H1 (cell line): ENCODE measurements at regions not wholly inside any gene's neighbourhood (a gene's known extent, or its start where the extent isn't known, plus 50 kb on each side); places are given as distances from the start of the nearest gene placed in this dataset.

Experiments
- CTCF ChIA-PET: fragments of 300-600 bp; sonication (Branson Sonifier 250); formaldehyde crosslinking; loops from one replicate; lab custom pipeline; 2021; ENCODE audit not compliant: partially characterized antibody; lab: Charles Lee
- POLR2A ChIA-PET: fragments of 300-600 bp; sonication (Branson Sonifier 250); formaldehyde crosslinking; loops from one replicate; lab custom pipeline; 2021; ENCODE audit warnings: inconsistent platforms; ENCODE audit not compliant: partially characterized antibody; lab: Charles Lee
- DNase-seq, 2 experiments: peaks; one replicate each; pipeline versions ENCODE4 v3.0.0 to v3.0.0-alpha.2; 2010 to 2022; ENCODE audit warnings: low spot score in 2 of 2, low read depth in 1 of 2, mixed read lengths in 1 of 2
- FAIRE-seq: peaks from 2 replicates; lab custom pipeline; 2011; peaks lifted over from hg19 to GRCh38; lab: Jason Lieb, UNC
- H2AFZ ChIP-seq: 2 replicates; pipeline ENCODE4 v1.8.1; 2012; ENCODE audit warnings: low read length, inconsistent platforms
- H2AK5ac ChIP-seq: 2 replicates; pipeline ENCODE4 v1.6.1; 2013; ENCODE audit warnings: low read depth, low read length
- H2BK120ac ChIP-seq: replicated peaks from 2 replicates; pipeline ENCODE3; 2013; ENCODE audit warnings: low read depth, low read length, inconsistent platforms
- H2BK12ac ChIP-seq: 2 replicates; pipeline ENCODE4 v1.6.1; 2013; ENCODE audit warnings: low read depth, low read length
- H2BK15ac ChIP-seq: 2 replicates; pipeline ENCODE4 v1.6.1; 2013; ENCODE audit warnings: low read length
- H2BK20ac ChIP-seq: 2 replicates; pipeline ENCODE4 v1.6.1; 2013; ENCODE audit warnings: low read length
- H2BK5ac ChIP-seq: 2 replicates; pipeline ENCODE4 v1.6.1; 2013; ENCODE audit warnings: low read depth, low read length
- H3K14ac ChIP-seq: 2 replicates; pipeline ENCODE4 v1.6.1; 2013; ENCODE audit warnings: inconsistent platforms; ENCODE audit not compliant: insufficient read length
- H3K18ac ChIP-seq: 2 replicates; pipeline ENCODE4 v1.6.1; 2013; ENCODE audit warnings: low read length; ENCODE audit errors: extremely low read depth
- H3K23ac ChIP-seq: 2 replicates; pipeline ENCODE4 v1.6.1; 2013; ENCODE audit warnings: inconsistent platforms; ENCODE audit not compliant: insufficient read length
- H3K23me2 ChIP-seq: 2 replicates; pipeline ENCODE4 v1.6.1; 2013; ENCODE audit warnings: low read depth, low read length
- H3K27ac ChIP-seq: 2 replicates; pipeline ENCODE4 v1.6.1; 2011; ENCODE audit warnings: low read depth, low read length, inconsistent platforms
- H3K27me3 ChIP-seq, 4 experiments: replicated peaks in 1 of 4; 1 replicate in 1 of 4; 2 replicates in 3 of 4; pipeline versions ENCODE4 v1.6.1 to v1.8.1; 2011 to 2013; ENCODE audit warnings: low read length in 3 of 4, mild to moderate bottlenecking in 3 of 4, inconsistent platforms in 2 of 4, mixed read lengths in 2 of 4, moderate library complexity in 1 of 4; ENCODE audit not compliant: control insufficient read depth in 3 of 4, insufficient read depth in 3 of 4; ENCODE audit errors: extremely low read depth in 1 of 4
- H3K36me3 ChIP-seq, 4 experiments: 2 replicates each; pipeline versions ENCODE4 v1.6.1 to v1.8.1; 2011 to 2013; ENCODE audit warnings: mild to moderate bottlenecking in 4 of 4, low read length in 3 of 4, moderate library complexity in 2 of 4, control low read depth in 1 of 4, inconsistent platforms in 1 of 4; ENCODE audit not compliant: insufficient read depth in 4 of 4, control insufficient read depth in 2 of 4
- H3K4ac ChIP-seq: replicated peaks from 2 replicates; pipeline ENCODE3; 2013; ENCODE audit warnings: low read length, low read depth, mixed read lengths, inconsistent platforms; ENCODE audit not compliant: insufficient read length
- H3K4me1 ChIP-seq, 4 experiments: replicated peaks in 1 of 4; 1 replicate in 1 of 4; 2 replicates in 3 of 4; pipeline versions ENCODE4 v1.6.1 to v1.8.1; 2011 to 2013; ENCODE audit warnings: low read length in 3 of 4, inconsistent platforms in 2 of 4, mixed read lengths in 1 of 4; ENCODE audit not compliant: insufficient read depth in 4 of 4, control insufficient read depth in 3 of 4
- H3K4me2 ChIP-seq, 2 experiments: 2 replicates each; pipeline versions ENCODE4 v1.6.1 to v1.8.1; 2011 to 2013; ENCODE audit warnings: low read depth in 2 of 2, low read length in 2 of 2, control low read depth in 1 of 2, inconsistent platforms in 1 of 2, mild to moderate bottlenecking in 1 of 2; ENCODE audit not compliant: insufficient read depth in 1 of 2
- H3K4me3 ChIP-seq, 4 experiments: fragments of 200-600, 300-600 bp in 1 of 4; sonication (generic), shearing (Covaris generic), sonication (Bioruptor Twin) in 1 of 4; 2 replicates each; pipeline versions ENCODE4 v1.5.1 to v1.8.1; 2011 to 2016; ENCODE audit warnings: low read length in 4 of 4, low read depth in 3 of 4, control low read depth in 2 of 4, inconsistent platforms in 2 of 4, mild to moderate bottlenecking in 2 of 4, mixed read lengths in 1 of 4, moderate library complexity in 1 of 4; ENCODE audit not compliant: insufficient read depth in 2 of 4; ENCODE audit errors: extremely low read depth in 1 of 4
- H3K56ac ChIP-seq: replicated peaks from 2 replicates; pipeline ENCODE3; 2013; ENCODE audit warnings: low read depth, mild to moderate bottlenecking, mixed read lengths, low read length, inconsistent platforms; ENCODE audit not compliant: insufficient read length
- H3K79me1 ChIP-seq: 2 replicates; pipeline ENCODE4 v1.6.1; 2013; ENCODE audit warnings: low read depth, low read length, control low read depth
- H3K79me2 ChIP-seq, 2 experiments: 2 replicates each; pipeline versions ENCODE4 v1.6.1 to v1.8.1; 2012 to 2013; ENCODE audit warnings: low read length in 2 of 2, mild to moderate bottlenecking in 2 of 2, inconsistent platforms in 1 of 2; ENCODE audit not compliant: insufficient read depth in 2 of 2, control insufficient read depth in 1 of 2
- H3K9ac ChIP-seq, 4 experiments: replicated peaks in 1 of 4; 1 replicate in 1 of 4; 2 replicates in 3 of 4; pipeline versions ENCODE4 v1.6.1 to v1.8.1; 2011 to 2013; ENCODE audit warnings: low read depth in 3 of 4, low read length in 3 of 4, control low read depth in 2 of 4, mild to moderate bottlenecking in 2 of 4, moderate library complexity in 2 of 4, inconsistent platforms in 1 of 4; ENCODE audit errors: extremely low read depth in 1 of 4
- H3K9me3 ChIP-seq, 2 experiments: 2 replicates each; pipeline versions ENCODE4 v1.6.1 to v1.8.1; 2012 to 2013; ENCODE audit warnings: mild to moderate bottlenecking in 2 of 2, moderate library complexity in 2 of 2, control low read depth in 1 of 2, inconsistent platforms in 1 of 2, low read depth in 1 of 2, low read length in 1 of 2, mixed read lengths in 1 of 2; ENCODE audit not compliant: insufficient read depth in 2 of 2
- H4K20me1 ChIP-seq, 2 experiments: replicated peaks in 1 of 2; 2 replicates each; pipeline versions ENCODE3 to v1.8.1; 2011 to 2013; ENCODE audit warnings: inconsistent platforms in 2 of 2, low read length in 2 of 2, mild to moderate bottlenecking in 1 of 2; ENCODE audit not compliant: insufficient read depth in 2 of 2, control insufficient read depth in 1 of 2
- H4K5ac ChIP-seq: 2 replicates; pipeline ENCODE4 v1.6.1; 2013; ENCODE audit warnings: low read length, low read depth, mixed read lengths, inconsistent platforms; ENCODE audit not compliant: insufficient read length
- H4K8ac ChIP-seq: 2 replicates; pipeline ENCODE4 v1.8.0; 2013; ENCODE audit warnings: mild to moderate bottlenecking, moderate library complexity, low read length, inconsistent platforms; ENCODE audit not compliant: insufficient read depth; ENCODE audit errors: extremely low read depth
- H4K91ac ChIP-seq: replicated peaks from 2 replicates; pipeline ENCODE3; 2013; ENCODE audit warnings: low read length, mixed read lengths, inconsistent platforms; ENCODE audit not compliant: insufficient read length
- BRCA1 ChIP-seq: IDR thresholded peaks from 2 replicates; pipeline ENCODE4 v1.6.1; 2012; ENCODE audit warnings: low read depth, low read length, improper control_type of control experiment
- CHD2 ChIP-seq: IDR thresholded peaks from 2 replicates; pipeline ENCODE4 v1.6.1; 2012; ENCODE audit warnings: low read length, improper control_type of control experiment
- FOSL1 ChIP-seq: IDR thresholded peaks from 2 replicates; pipeline ENCODE4 v1.6.1; 2011; ENCODE audit warnings: mild to moderate bottlenecking, low read depth, low read length, moderate library complexity; ENCODE audit not compliant: insufficient read depth
- JUND ChIP-seq: IDR thresholded peaks from 2 replicates; pipeline ENCODE4 v1.6.1; 2011; ENCODE audit warnings: mild to moderate bottlenecking, improper control_type of control experiment, low read length
- SIRT6 ChIP-seq: IDR thresholded peaks from one replicate; pipeline ENCODE4 v1.7.1; 2012; ENCODE audit warnings: low read length, inconsistent platforms
- SIX5 ChIP-seq: IDR thresholded peaks from 2 replicates; pipeline ENCODE4 v1.6.1; 2011; ENCODE audit warnings: mild to moderate bottlenecking, low read depth, low read length
- SP4 ChIP-seq: IDR thresholded peaks from 2 replicates; pipeline ENCODE4 v1.6.1; 2012; ENCODE audit warnings: low read length, inconsistent platforms
- WGBS, 2 experiments: shearing (Covaris generic) in 1 of 2; methylation state at CpG; one replicate each; pipeline versions ENCODE4 v1.1.6 to v1.1.7; 2013 to 2015; ENCODE audit warnings: low lambda C conversion rate in 2 of 2, mixed read lengths in 2 of 2, inconsistent platforms in 1 of 2, low coverage in 1 of 2, missing lambda C conversion rate in 1 of 2; ENCODE audit not compliant: insufficient replicate concordance in 2 of 2, insufficient coverage in 1 of 2, insufficient read length in 1 of 2; ENCODE audit errors: extremely low coverage in 1 of 2, missing lambda C conversion rate in 1 of 2; 5-methylcytosine and 5-hydroxymethylcytosine counted together

- no peak overlapping the region for H3K23ac ChIP-seq
- peaks cover 0 to 4% of the 10 kb centered on the region in 2 experiments; a peak in 1 of 4 replicates for H3K9me3 ChIP-seq
Observed at GRCh38 chrX:128623361-128623760, 571.2 kb upstream of the ACTRT1 start.

More at GRCh38 chrX:128623361-128623760, 571.2 kb upstream of the ACTRT1 start:
- no peak overlapping the region for H2AK5ac ChIP-seq
- H3K4me1 ChIP-seq, result no peaks in the 10 kb centered on the region
- H2AFZ ChIP-seq, result no peak overlapping the region
- H2BK120ac ChIP-seq, result no peak overlapping the region
- POLR2A ChIA-PET, result no interaction called here
- no peak overlapping the region for H2BK20ac ChIP-seq
- TF ChIP-seq SIRT6, result no peak
- TF ChIP-seq BRCA1, result no peak
- TF ChIP-seq FOSL1, result no peak
- TF ChIP-seq SP4, result no peak
- no peak for TF ChIP-seq JUND
- TF ChIP-seq SIX5, result no peak
- TF ChIP-seq CHD2, result no peak
- TF ChIP-seq, all 59 proteins: peak for 0
- 100% methylated on average over 1 of the region's 1 CpG; no CpG with 5 or more reads in 1 of the 2 experiments for WGBS, 2 experiments
- H4K8ac ChIP-seq, result no peak overlapping the region; the same call in 1 of the 2 replicates
- no peaks in the 10 kb centered on the region for H3K27me3 ChIP-seq
- no peaks in the 10 kb centered on the region for H3K23me2 ChIP-seq
- H3K36me3 ChIP-seq, result no peaks in the 10 kb centered on the region
- no peaks in the 10 kb centered on the region for H4K20me1 ChIP-seq
- H3K4ac ChIP-seq, result no peak overlapping the region
- H2BK5ac ChIP-seq, result no peak overlapping the region
- no peak overlapping the region for H3K56ac ChIP-seq
- DNase-seq (no peak), FAIRE-seq (no peak)
- H3K14ac ChIP-seq, result no peak overlapping the region
- H3K18ac ChIP-seq, result no peak overlapping the region
- H4K5ac ChIP-seq, result no peak overlapping the region
- no peak overlapping the region for H3K4me2 ChIP-seq
- H3K4me3 ChIP-seq, result no peak overlapping the region
- no peak overlapping the region for H3K27ac ChIP-seq
- no peaks in the 10 kb centered on the region for H3K79me1 ChIP-seq
- no peak overlapping the region for H3K9ac ChIP-seq
- CTCF ChIA-PET, result interaction anchor here (0.7 to 1.6 kb wide), 3 partner anchors 11 to 512 kb away, joined by 3 to 4 read pairs (median 4); no protein-coding TSS in a partner anchor
- no peaks in the 10 kb centered on the region for H3K79me2 ChIP-seq
- H4K91ac ChIP-seq, result no peak overlapping the region
- no peak overlapping the region for H2BK12ac ChIP-seq
- no peak overlapping the region for H2BK15ac ChIP-seq
